ENCODE measurements at regions not wholly inside any gene's neighbourhood (a gene's known extent, or its start where the extent isn't known, plus 50 kb on each side); places are given as distances from the start of the nearest gene placed in this dataset.

GRCh38 chr1:218024211-218024720 is 260.8 kb upstream of the RRP15 start:
- Histone ChIP-seq H3K9me3 (no peaks in the 10 kb centered on the region), H3K4me1 (no peaks in the 10 kb centered on the region), H3K27ac (no peak overlapping the region), H3K27me3 (no peaks in the 10 kb centered on the region), H3K36me3 (no peaks in the 10 kb centered on the region), H3K4me3 (no peak overlapping the region)
- intact Hi-C loops (cut with DNase I; ENCODE audit: low total_unique reads) (no loop called here), in situ Hi-C loops (cut with MboI; ENCODE audit: low pct_ligation_motif_present in 1 of 4, low pct_unique_long_range_greater_than_20kb in 1 of 4, low sequenced_read_pairs in 3 of 4) (no loop called here)
- WGBS, 2 donors (ENCODE audit: low coverage in 1 of 2) = 72% methylated on average over 2 of the region's 2 CpGs; no CpG with 5 or more reads in 1 of the 2 donors
- no peak for DNase-seq
- no peak for TF ChIP-seq CTCF (IDR thresholded peaks at IDR 0.05)
- TF ChIP-seq EP300 (IDR thresholded peaks at IDR 0.05; ENCODE audit: low read depth) = no peak
- no peak for TF ChIP-seq POLR2A (IDR thresholded peaks at IDR 0.05)
- TF ChIP-seq POLR2AphosphoS5 (IDR thresholded peaks at IDR 0.05) = no peak

- H3K9me3 ChIP-seq = no peaks in the 10 kb centered on the region
- 69 to 84% methylated on average over 2 of the region's 2 CpGs for WGBS, 2 donors (ENCODE audit: low coverage in 1 of 2)
- H3K4me1 ChIP-seq = no peaks in the 10 kb centered on the region
- DNase-seq = no peak
- intact Hi-C loops (cut with DNase I; ENCODE audit: low total_unique reads) = no loop called here
- H3K36me3 ChIP-seq = no peaks in the 10 kb centered on the region
- in situ Hi-C loops (cut with MboI; ENCODE audit: low pct_ligation_motif_present in 1 of 4, low pct_unique_long_range_greater_than_20kb in 1 of 4, low sequenced_read_pairs in 3 of 4) = no loop called here
- no peak for TF ChIP-seq CTCF (IDR thresholded peaks at IDR 0.05)
- TF ChIP-seq POLR2AphosphoS5 (IDR thresholded peaks at IDR 0.05) = no peak
- TF ChIP-seq POLR2A (IDR thresholded peaks at IDR 0.05) = no peak
- no peak for TF ChIP-seq EP300 (IDR thresholded peaks at IDR 0.05; ENCODE audit: low read depth)
- no peaks in the 10 kb centered on the region for H3K27me3 ChIP-seq
- H3K4me3 ChIP-seq = no peak overlapping the region
- H3K27ac ChIP-seq = no peak overlapping the region
Observed at GRCh38 chr1:218025454-218025853, 259.6 kb upstream of the RRP15 start.

GRCh38 chr1:218027152-218027551 is 257.9 kb upstream of the RRP15 start:
- Histone ChIP-seq H3K36me3 (no peaks in the 10 kb centered on the region), H3K27me3 (no peaks in the 10 kb centered on the region), H3K9me3 (no peaks in the 10 kb centered on the region), H3K27ac (no peak overlapping the region), H3K4me3 (no peak overlapping the region), H3K4me1 (no peaks in the 10 kb centered on the region)
- TF ChIP-seq CTCF (IDR thresholded peaks at IDR 0.05) (no peak), POLR2AphosphoS5 (IDR thresholded peaks at IDR 0.05) (no peak), EP300 (IDR thresholded peaks at IDR 0.05; ENCODE audit: low read depth) (no peak), POLR2A (IDR thresholded peaks at IDR 0.05) (no peak)
- WGBS, 2 donors (ENCODE audit: low coverage in 1 of 2) = 76 to 87% methylated on average over 5 of the region's 5 CpGs
- intact Hi-C loops (cut with DNase I; ENCODE audit: low total_unique reads) = no loop called here
- in situ Hi-C loops (cut with MboI; ENCODE audit: low pct_ligation_motif_present in 1 of 4, low pct_unique_long_range_greater_than_20kb in 1 of 4, low sequenced_read_pairs in 3 of 4) = no loop called here
- no peak for DNase-seq

- H3K27me3 ChIP-seq = no peaks in the 10 kb centered on the region
- no peak overlapping the region for H3K27ac ChIP-seq
- H3K9me3 ChIP-seq = no peaks in the 10 kb centered on the region
- in situ Hi-C loops (cut with MboI; ENCODE audit: low pct_ligation_motif_present in 1 of 4, low pct_unique_long_range_greater_than_20kb in 1 of 4, low sequenced_read_pairs in 3 of 4) (no loop called here), intact Hi-C loops (cut with DNase I; ENCODE audit: low total_unique reads) (no loop called here)
- H3K4me1 ChIP-seq = no peaks in the 10 kb centered on the region
- no peak overlapping the region for H3K4me3 ChIP-seq
- no peaks in the 10 kb centered on the region for H3K36me3 ChIP-seq
- DNase-seq = no peak
- TF ChIP-seq POLR2A (IDR thresholded peaks at IDR 0.05) (no peak), CTCF (IDR thresholded peaks at IDR 0.05) (no peak), POLR2AphosphoS5 (IDR thresholded peaks at IDR 0.05) (no peak), EP300 (IDR thresholded peaks at IDR 0.05; ENCODE audit: low read depth) (no peak)
Observed at GRCh38 chr1:218030846-218031245, 254.2 kb upstream of the RRP15 start.
